Keratinocyte (primary cell): ENCODE measurements at regions not wholly inside any gene's neighbourhood (a gene's known extent, or its start where the extent isn't known, plus 50 kb on each side); places are given as distances from the start of the nearest gene placed in this dataset.

Experiments used
- CTCF ChIP-seq, 3 experiments: IDR thresholded peaks in 1 of 3; conservative IDR thresholded peaks in 1 of 3; optimal IDR thresholded peaks in 1 of 3; 2 replicates in 2 of 3; 3 replicates in 1 of 3; pipeline versions ENCODE3 to v1.5.1; 2011; ENCODE audit warnings: low read length in 3 of 3, mild to moderate bottlenecking in 3 of 3, moderate library complexity in 2 of 3, control low read depth in 1 of 3, inconsistent platforms in 1 of 3; ENCODE audit not compliant: insufficient read depth in 2 of 3; ENCODE audit errors: extremely low read depth in 1 of 3
- EZH2 ChIP-seq: IDR thresholded peaks from one replicate; pipeline ENCODE4 v1.6.1; 2012; ENCODE audit warnings: inconsistent platforms, mild to moderate bottlenecking, low read length, moderate library complexity

DNA sequence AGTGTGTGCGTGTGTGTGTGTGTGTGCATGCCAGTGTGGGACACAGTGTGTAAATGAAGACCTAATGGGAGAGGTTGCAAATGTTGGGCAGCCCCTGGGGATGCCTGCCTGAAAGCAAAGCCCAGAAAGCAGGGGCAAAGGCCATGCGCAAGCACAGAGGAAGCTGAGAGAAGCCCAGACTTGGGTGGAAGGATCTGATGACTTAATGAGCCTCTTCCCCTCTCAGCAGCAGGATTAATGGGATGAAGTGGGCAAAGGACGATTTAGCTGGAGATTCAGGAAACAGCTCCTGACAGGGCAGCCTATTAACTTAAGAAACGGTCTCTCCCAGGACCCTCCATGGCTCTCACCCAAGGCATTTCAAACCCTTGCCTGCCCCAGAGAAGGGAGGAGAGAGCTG lies 107.3 kb downstream of the EFNB1 start:
- TF ChIP-seq CTCF (optimal IDR thresholded peaks at IDR 0.05 in 1 of 3, IDR thresholded peaks at IDR 0.05 in 1 of 3, conservative IDR thresholded peaks at IDR 0.05 in 1 of 3; ENCODE audit: extremely low read depth in 1 of 3, insufficient read depth in 2 of 3, low read length in 3 of 3) = no peak
- no peak for TF ChIP-seq EZH2
